ENCODE measurements at regions not wholly inside any gene's neighbourhood (a gene's known extent, or its start where the extent isn't known, plus 50 kb on each side); places are given as distances from the start of the nearest gene placed in this dataset.
"Not testable (repeated sequence)": the region's sequence is repeated elsewhere in the genome, so short reads cannot be mapped to it uniquely, and the experiment has no call there.

- H3K9me3 Mint-ChIP-seq, result no peaks in the 10 kb centered on the region
- DNase-seq, result no peak
- no peaks in the 10 kb centered on the region for H3K36me3 Mint-ChIP-seq (ENCODE audit: low read depth)
- no peaks in the 10 kb centered on the region for H3K27me3 Mint-ChIP-seq
- peaks cover 3% of the 10 kb centered on the region for H3K4me1 Mint-ChIP-seq (ENCODE audit: low read depth)
- no peak overlapping the region for H3K27ac Mint-ChIP-seq
- H3K4me3 Mint-ChIP-seq, result no peak overlapping the region
Observed at GRCh38 chr19:14328406-14328805, 52.8 kb upstream of the ADGRE5 start.

- H3K4me1 Mint-ChIP-seq (ENCODE audit: low read depth); H3K9me3 Mint-ChIP-seq; H3K27me3 Mint-ChIP-seq; H3K27ac Mint-ChIP-seq; H3K36me3 Mint-ChIP-seq (ENCODE audit: low read depth); H3K4me3 Mint-ChIP-seq; DNase-seq: not testable (repeated sequence)
Observed at GRCh38 chr19:14327061-14327460, 54.2 kb upstream of the ADGRE5 start.

- no peak for DNase-seq
- no peak overlapping the region for H3K27ac Mint-ChIP-seq
- no peak overlapping the region for H3K4me3 Mint-ChIP-seq
Observed at GRCh38 chr19:14325863-14326262, 55.4 kb upstream of the ADGRE5 start.

GRCh38 chr19:14325134-14325533 lies 56.1 kb upstream of the ADGRE5 start:
- H3K4me1 Mint-ChIP-seq (ENCODE audit: low read depth), result no peaks in the 10 kb centered on the region
- H3K36me3 Mint-ChIP-seq (ENCODE audit: low read depth), result no peaks in the 10 kb centered on the region
- H3K9me3 Mint-ChIP-seq, result no peaks in the 10 kb centered on the region
- no peak overlapping the region for H3K4me3 Mint-ChIP-seq
- H3K27ac Mint-ChIP-seq, result no peak overlapping the region
- H3K27me3 Mint-ChIP-seq, result no peaks in the 10 kb centered on the region
- no peak for DNase-seq

More at GRCh38 chr19:14325863-14326262, 55.4 kb upstream of the ADGRE5 start:
- Mint-ChIP-seq H3K36me3 (ENCODE audit: low read depth) (no peaks in the 10 kb centered on the region), H3K4me1 (ENCODE audit: low read depth) (no peaks in the 10 kb centered on the region), H3K27me3 (no peaks in the 10 kb centered on the region), H3K9me3 (no peaks in the 10 kb centered on the region)

GRCh38 chr19:14322889-14323463 lies 58.3 kb upstream of the ADGRE5 start:
- no peak for DNase-seq
- no peaks in the 10 kb centered on the region for H3K36me3 Mint-ChIP-seq (ENCODE audit: low read depth)
- no peak overlapping the region for H3K4me3 Mint-ChIP-seq
- H3K27me3 Mint-ChIP-seq, result no peaks in the 10 kb centered on the region
- H3K27ac Mint-ChIP-seq, result no peak overlapping the region
- H3K4me1 Mint-ChIP-seq (ENCODE audit: low read depth), result no peaks in the 10 kb centered on the region
- no peaks in the 10 kb centered on the region for H3K9me3 Mint-ChIP-seq

- no peak overlapping the region for H3K27ac Mint-ChIP-seq
- H3K27me3 Mint-ChIP-seq, result no peaks in the 10 kb centered on the region
- H3K9me3 Mint-ChIP-seq, result no peaks in the 10 kb centered on the region
- H3K4me3 Mint-ChIP-seq, result no peak overlapping the region
- no peaks in the 10 kb centered on the region for H3K4me1 Mint-ChIP-seq (ENCODE audit: low read depth)
- DNase-seq, result no peak
- H3K36me3 Mint-ChIP-seq (ENCODE audit: low read depth), result no peaks in the 10 kb centered on the region
Observed at GRCh38 chr19:14320253-14320652, 61.0 kb upstream of the ADGRE5 start.

- not testable (repeated sequence) for H3K4me1 Mint-ChIP-seq (ENCODE audit: low read depth); H3K27ac Mint-ChIP-seq; H3K27me3 Mint-ChIP-seq; DNase-seq; H3K36me3 Mint-ChIP-seq (ENCODE audit: low read depth); H3K4me3 Mint-ChIP-seq; H3K9me3 Mint-ChIP-seq
Observed at GRCh38 chr19:14319720-14320119, 61.5 kb upstream of the ADGRE5 start.

- H3K4me1 Mint-ChIP-seq (ENCODE audit: low read depth), result no peaks in the 10 kb centered on the region
- no peaks in the 10 kb centered on the region for H3K36me3 Mint-ChIP-seq (ENCODE audit: low read depth)
- H3K9me3 Mint-ChIP-seq, result no peaks in the 10 kb centered on the region
- H3K27ac Mint-ChIP-seq, result no peak overlapping the region
- no peak overlapping the region for H3K4me3 Mint-ChIP-seq
- no peak for DNase-seq
- no peaks in the 10 kb centered on the region for H3K27me3 Mint-ChIP-seq
Observed at GRCh38 chr19:14318873-14319272, 62.4 kb upstream of the ADGRE5 start.

- Mint-ChIP-seq H3K27ac (no peak overlapping the region), H3K27me3 (no peaks in the 10 kb centered on the region)
Observed at GRCh38 chr19:14317157-14317556, 64.1 kb upstream of the ADGRE5 start.

GRCh38 chr19:14315433-14315832 lies 65.8 kb upstream of the ADGRE5 start:
- Mint-ChIP-seq H3K27me3 (no peaks in the 10 kb centered on the region), H3K36me3 (ENCODE audit: low read depth) (no peaks in the 10 kb centered on the region), H3K4me3 (no peak overlapping the region), H3K9me3 (no peaks in the 10 kb centered on the region), H3K4me1 (ENCODE audit: low read depth) (no peaks in the 10 kb centered on the region), H3K27ac (no peak overlapping the region)
- no peak for DNase-seq

More at GRCh38 chr19:14317157-14317556, 64.1 kb upstream of the ADGRE5 start:
- Mint-ChIP-seq H3K4me1 (ENCODE audit: low read depth) (no peaks in the 10 kb centered on the region), H3K9me3 (no peaks in the 10 kb centered on the region), H3K4me3 (no peak overlapping the region), H3K36me3 (ENCODE audit: low read depth) (no peaks in the 10 kb centered on the region)
- DNase-seq, result no peak

- no peaks in the 10 kb centered on the region for H3K9me3 Mint-ChIP-seq
- H3K27me3 Mint-ChIP-seq, result no peaks in the 10 kb centered on the region
- H3K4me3 Mint-ChIP-seq, result no peak overlapping the region
- no peak overlapping the region for H3K27ac Mint-ChIP-seq
- no peak for DNase-seq
- H3K36me3 Mint-ChIP-seq (ENCODE audit: low read depth), result no peaks in the 10 kb centered on the region
- H3K4me1 Mint-ChIP-seq (ENCODE audit: low read depth), result peaks cover 7% of the 10 kb centered on the region
Observed at GRCh38 chr19:14310055-14310454, 71.2 kb upstream of the ADGRE5 start.

GRCh38 chr19:14305706-14306105 lies 75.5 kb upstream of the ADGRE5 start:
- DNase-seq, result no peak
- H3K36me3 Mint-ChIP-seq (ENCODE audit: low read depth), result no peaks in the 10 kb centered on the region
- no peaks in the 10 kb centered on the region for H3K27me3 Mint-ChIP-seq
- peaks cover 7% of the 10 kb centered on the region for H3K4me1 Mint-ChIP-seq (ENCODE audit: low read depth)
- no peak overlapping the region for H3K27ac Mint-ChIP-seq
- no peaks in the 10 kb centered on the region for H3K9me3 Mint-ChIP-seq
- no peak overlapping the region for H3K4me3 Mint-ChIP-seq

GRCh38 chr19:14301150-14301549 lies 80.1 kb upstream of the ADGRE5 start:
- Mint-ChIP-seq H3K9me3 (no peaks in the 10 kb centered on the region), H3K27me3 (no peaks in the 10 kb centered on the region), H3K27ac (no peak overlapping the region), H3K4me1 (ENCODE audit: low read depth) (no peaks in the 10 kb centered on the region), H3K36me3 (ENCODE audit: low read depth) (no peaks in the 10 kb centered on the region), H3K4me3 (no peak overlapping the region)
- no peak for DNase-seq

- Mint-ChIP-seq H3K9me3 (no peaks in the 10 kb centered on the region), H3K4me3 (no peak overlapping the region), H3K27me3 (no peaks in the 10 kb centered on the region), H3K36me3 (ENCODE audit: low read depth) (no peaks in the 10 kb centered on the region), H3K27ac (no peak overlapping the region), H3K4me1 (ENCODE audit: low read depth) (no peaks in the 10 kb centered on the region)
- no peak for DNase-seq
Observed at GRCh38 chr19:14300303-14300702, 80.9 kb upstream of the ADGRE5 start.

GRCh38 chr19:14299224-14299827 lies 81.9 kb upstream of the ADGRE5 start:
- not testable (repeated sequence) for H3K4me1 Mint-ChIP-seq (ENCODE audit: low read depth); H3K27ac Mint-ChIP-seq; H3K4me3 Mint-ChIP-seq; H3K27me3 Mint-ChIP-seq; H3K36me3 Mint-ChIP-seq (ENCODE audit: low read depth); H3K9me3 Mint-ChIP-seq; DNase-seq
